HG02588 (cell line): ENCODE measurements at regions not wholly inside any gene's neighbourhood (a gene's known extent, or its start where the extent isn't known, plus 50 kb on each side); places are given as distances from the start of the nearest gene placed in this dataset.

Experiments used
- ATAC-seq: cut with Tn5 transposase; IDR thresholded peaks from one replicate; pipeline ENCODE4 v1.9.1; 2021; ENCODE audit warnings: mild to moderate bottlenecking, moderate library complexity; ENCODE audit not compliant: unreplicated experiment

DNA sequence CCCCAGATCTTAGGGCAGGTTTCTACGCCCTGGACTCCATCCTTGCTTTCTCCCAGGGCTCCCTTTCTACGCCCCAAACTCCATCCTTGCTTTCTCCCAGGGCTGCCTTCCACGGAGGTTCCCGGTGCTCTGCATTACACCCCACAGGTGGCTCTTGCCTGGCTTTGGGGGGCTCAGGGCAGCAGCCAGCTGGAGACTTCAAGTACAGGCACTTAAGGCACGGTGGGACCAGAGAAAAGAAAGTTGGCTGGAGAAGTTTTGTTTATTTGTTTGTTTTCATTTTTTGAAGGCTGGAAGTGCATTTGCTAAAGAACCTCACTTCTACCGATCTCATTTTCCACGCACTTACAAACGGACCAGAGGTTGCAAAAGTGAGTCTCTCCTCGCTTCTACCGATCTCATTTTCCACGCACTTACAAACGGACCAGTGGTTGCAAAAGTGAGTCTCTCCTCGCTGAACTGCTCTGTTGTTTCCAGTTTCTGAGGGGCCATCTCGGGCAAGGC, 103.8 kb upstream of the MED13L start:
- ATAC-seq: no peak

DNA sequence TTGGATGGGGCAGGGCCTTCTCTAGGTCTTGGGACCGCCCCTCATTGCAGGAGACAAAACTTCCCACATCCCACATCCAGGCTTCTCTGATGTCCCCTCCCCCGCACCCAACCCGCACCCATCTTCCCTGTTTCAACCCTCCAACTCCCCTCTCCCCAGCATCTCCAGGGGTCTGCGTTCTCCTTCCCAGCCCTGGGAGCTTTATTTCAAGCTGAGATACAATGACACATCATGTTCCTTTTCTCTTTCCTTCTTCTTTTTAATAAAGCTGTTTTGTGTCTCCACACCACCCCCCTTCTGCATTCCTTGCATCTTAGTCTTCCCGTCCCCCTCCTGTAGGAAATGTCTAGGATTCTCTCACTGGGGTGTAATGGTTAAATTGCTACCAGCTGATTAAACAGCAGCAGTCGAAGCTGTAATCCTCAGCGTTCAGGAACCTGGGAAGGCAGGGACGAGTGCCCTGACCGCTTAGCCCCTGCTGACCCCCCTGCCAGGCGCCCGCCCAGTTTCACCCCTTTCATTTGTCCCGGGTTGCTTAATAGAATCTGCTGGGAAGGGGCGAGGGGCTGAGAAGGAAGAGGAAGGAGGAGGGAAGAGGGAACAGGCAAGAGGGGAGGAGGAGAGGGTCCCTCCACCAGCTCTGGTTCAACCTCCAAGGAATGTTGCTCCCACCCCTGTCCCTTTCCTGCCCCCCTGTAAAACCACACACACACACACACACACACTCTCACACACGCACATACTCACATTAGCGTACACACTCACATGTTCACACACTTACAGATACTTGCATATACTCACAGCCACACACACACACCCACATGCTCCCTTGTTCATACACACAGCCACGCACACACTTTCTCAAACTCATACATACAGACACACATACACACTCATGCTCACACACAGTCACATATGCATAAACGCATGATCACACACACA, 104.5 kb upstream of the MED13L start:
- no peak for ATAC-seq

DNA sequence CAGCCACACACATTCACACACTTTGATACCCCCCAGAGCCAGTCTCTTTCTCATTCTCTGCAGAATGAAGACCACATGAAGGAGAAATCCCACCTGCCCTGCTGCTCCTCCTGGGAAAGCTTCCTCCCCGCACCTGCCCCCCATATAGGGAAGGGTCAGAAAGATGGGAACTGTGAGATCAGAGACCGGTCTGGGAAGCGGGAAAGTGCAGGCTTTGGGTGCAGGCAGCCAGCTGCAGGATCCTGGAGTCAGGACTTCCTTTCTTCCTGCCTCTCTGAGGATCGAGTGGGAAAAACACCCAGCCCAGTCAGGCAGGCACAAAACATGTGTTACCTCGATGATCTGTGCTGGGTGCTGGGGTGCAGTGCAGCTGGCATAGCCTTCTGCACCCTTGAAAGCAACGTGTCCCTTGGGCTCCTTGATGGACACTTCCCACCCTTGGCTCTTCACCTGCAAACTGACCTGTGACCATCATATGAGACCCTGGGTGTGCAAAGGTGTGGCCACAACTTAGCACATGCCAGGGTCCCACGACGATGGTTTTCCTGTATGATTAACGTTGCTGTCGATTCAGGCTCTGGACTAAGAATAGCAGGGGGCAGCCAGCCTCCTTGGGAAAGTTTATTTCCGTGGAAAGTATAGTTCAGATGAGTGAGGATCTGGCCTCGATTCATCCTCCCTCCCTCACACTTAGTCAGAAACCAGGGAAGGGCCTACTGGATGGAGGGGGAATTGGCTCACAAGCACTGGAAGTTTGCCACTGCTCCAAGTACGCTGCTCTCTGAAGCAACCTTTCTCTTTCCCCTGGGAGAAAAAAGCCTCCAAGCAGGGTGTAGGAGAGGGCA, 105.4 kb upstream of the MED13L start:
- ATAC-seq: no peak

DNA sequence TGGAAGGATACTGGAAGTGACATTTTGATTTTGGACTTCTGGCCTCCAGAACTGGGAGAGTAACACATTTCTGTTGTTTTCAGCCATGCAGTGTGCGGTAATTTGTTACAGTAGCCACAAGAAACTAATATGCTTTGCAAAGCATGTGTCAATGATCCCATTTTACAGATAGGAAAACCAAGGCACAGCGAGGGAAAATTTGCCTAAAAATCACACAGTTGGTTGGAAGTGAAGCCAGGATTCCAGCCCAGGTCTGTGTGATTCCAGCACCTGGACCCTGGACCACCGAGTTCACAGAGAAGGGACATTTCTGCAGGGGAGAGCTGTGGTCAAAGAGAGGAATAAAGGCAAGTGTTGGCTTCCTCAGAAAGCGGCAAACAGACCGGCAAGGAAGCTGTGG, 106.7 kb upstream of the MED13L start:
- ATAC-seq: no peak

GRCh38 chr12:116384691-116385485, 107.4 kb upstream of the MED13L start:
- no peak for ATAC-seq

- ATAC-seq: no peak
These were observed 108.2 kb upstream of the MED13L start for GRCh38 chr12:116385486-116386217.

DNA sequence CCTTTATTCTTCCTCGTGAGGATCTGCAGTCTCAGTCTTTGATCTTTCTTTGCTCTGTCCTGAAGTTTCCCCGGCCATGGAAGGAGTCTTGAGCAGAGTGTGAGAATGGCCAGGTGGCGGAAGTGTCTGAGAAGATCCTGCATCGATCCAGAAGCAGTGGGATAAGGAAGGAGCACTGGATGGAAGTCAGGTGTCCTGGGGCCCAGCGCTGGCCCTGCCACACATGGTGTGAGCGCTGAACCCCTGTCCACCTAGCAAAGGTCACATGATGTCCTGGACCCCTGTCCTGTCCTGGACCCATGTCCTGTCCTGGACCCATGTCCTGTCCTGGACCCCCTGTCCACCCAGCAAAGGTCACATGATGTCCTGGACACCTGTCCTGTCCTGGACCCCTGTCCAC, 111.8 kb upstream of the MED13L start:
- ATAC-seq: no peak

DNA sequence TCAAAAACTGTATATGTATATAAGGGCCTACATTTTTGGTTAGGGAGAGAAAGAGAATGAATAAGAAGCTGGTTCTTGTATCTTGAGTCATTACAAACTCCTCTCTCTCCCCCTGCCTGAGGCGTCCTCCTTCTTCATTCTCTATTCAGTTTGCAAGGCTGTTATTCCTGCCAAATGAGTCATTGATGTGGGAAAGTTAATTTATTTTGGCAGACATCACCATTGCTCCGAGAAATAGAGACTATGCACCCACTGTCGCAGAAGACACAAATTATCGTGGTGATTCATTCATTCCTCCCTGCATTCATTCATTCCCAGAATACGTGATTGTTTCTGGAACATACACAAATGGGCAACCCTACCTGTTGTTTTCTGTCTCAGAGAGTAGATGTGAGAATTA, 112.5 kb upstream of the MED13L start:
- ATAC-seq: no peak

- ATAC-seq: no peak
These were observed 113.2 kb upstream of the MED13L start for GRCh38 chr12:116390401-116391335.

DNA sequence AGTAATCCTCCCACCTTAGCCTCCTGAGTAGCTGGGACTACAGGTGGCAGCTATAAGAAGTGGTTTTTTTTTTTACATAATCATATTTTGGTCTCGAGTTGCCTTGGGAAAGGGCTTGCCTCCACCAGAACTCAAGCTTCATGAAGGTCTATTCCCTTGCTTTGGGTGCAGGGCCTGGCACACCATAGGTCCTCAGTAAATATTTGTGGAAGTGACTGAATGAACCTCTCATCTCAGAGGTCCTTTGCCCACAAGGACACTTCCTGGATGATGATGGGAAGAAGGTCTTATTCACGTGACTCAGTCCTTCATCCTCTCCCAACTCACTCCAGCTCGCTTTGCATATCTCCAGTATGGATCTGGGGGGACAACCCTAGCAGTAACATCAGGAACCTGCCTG, 114.0 kb upstream of the MED13L start:
- no peak for ATAC-seq

DNA sequence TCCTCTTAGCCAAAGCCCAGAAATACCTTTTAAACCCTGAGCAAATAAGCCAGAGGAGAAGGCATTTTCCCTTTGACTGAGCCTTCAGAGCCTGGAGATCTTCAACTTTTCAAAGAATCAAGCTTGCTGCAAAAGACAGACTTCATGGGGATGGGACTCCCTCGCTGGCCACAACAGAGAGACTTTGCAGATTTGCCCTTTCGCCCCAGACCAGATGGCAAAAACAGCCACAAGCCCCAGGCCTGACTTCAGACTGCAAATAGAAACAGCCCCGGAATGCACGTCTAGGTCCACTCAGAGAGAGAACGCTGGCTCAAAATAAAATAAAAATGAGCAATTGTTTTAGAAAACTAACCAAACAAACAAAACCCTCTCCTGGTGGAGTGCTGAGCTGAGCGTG, 114.6 kb upstream of the MED13L start:
- ATAC-seq: no peak

- ATAC-seq: no peak
These were observed 115.8 kb upstream of the MED13L start for GRCh38 chr12:116393255-116393654.

DNA sequence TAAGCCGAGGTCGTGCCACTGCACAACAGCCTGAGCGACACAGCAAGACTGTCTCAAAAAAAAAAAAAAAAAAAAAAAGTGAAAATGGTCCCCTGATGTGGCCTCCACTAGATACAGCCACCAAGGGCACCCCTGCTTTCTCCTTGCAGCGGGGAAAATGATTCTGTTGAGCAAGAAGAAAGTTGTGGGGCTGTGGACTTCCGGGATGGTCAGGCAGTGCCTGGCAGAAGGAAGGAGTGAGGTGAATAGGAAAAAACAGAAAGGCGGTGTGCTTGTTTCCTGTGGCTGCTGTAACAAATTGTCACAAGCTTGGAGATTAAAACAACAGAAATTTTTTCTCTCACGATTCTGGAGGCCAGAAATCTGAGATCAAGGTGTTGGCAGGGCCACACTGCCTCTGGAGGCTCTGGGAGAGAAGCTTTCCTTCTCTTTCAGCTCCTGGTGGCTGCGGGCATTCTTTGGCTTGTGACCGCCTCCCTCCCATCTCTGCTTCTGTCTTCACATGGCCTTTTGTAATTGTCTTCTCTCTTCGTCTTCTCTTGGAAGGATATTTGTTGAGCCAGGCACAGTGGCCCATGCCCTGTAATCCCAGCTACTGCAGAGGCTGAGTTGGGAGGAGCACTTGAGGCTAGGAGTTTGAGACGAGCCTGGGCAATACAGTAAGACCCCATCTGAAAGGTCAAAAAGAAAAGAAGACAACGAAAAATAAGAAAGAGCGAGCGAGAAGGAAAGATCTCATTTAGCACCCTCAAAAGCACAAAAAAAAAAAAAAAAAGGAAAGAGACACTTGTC, 116.6 kb upstream of the MED13L start:
- ATAC-seq: no peak

DNA sequence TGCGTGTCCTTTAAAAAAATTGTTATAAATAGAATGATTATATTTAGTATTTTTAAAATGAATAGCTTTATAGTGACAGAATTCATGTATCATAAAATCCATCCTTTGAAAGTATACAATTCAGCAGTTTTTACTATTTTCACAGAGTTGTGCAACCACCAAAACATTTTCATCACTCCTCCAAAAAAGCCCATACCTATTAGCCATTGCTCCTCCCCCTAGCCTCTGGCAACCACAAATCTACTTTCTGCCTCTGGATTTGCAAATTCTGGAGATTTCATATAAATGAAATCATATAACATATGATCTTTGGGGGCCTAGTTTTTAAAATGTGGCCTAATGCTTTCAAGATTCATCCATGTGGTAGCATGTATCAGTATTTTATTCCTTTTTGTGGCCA, 117.9 kb upstream of the MED13L start:
- no peak for ATAC-seq

- ATAC-seq: no peak
These were observed 119.7 kb upstream of the MED13L start for GRCh38 chr12:116397148-116397547.

DNA sequence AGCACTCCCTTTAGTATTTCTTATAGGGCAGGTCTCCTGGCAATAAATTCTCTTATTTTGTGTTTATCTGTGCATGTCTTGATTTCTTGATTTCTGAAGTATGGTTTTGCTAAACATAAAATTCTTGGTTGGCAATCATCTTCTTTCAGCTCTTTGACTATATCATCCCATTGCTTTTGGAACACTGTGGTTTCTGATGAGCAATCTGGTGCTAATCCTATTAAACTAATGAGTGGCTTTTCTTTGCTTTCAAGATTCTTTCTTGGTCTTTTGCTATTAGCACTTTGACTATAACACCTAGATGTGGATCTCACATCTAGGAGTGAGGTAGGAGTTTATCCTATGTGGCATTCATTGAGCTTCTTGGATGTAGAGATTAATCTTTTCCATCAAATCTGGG, 120.7 kb upstream of the MED13L start:
- ATAC-seq: no peak

- ATAC-seq: no peak
These were observed 121.6 kb upstream of the MED13L start for GRCh38 chr12:116399055-116399454.

GRCh38 chr12:116400636-116401372, 123.3 kb upstream of the MED13L start:
- ATAC-seq: no peak
